Sigmoid colon (tissue), 4 donors: ENCODE measurements at regions not wholly inside any gene's neighbourhood (a gene's known extent, or its start where the extent isn't known, plus 50 kb on each side); places are given as distances from the start of the nearest gene placed in this dataset.
"Not testable (repeated sequence)": the region's sequence is repeated elsewhere in the genome, so short reads cannot be mapped to it uniquely, and the experiment has no call there.

ENCODE experiments used
- CTCF ChIP-seq, 4 experiments: fragments of 450-650 bp in 3 of 4; fragments of 200-600 bp in 1 of 4; IDR thresholded peaks; one replicate each; pipeline ENCODE4 v1.5.1; 2016 to 2019; ENCODE audit warnings: antibody characterized with exemption in 4 of 4, mild to moderate bottlenecking in 3 of 4, moderate library complexity in 2 of 4
- EP300 ChIP-seq, 4 donors: sonication (generic); formaldehyde crosslinking; IDR thresholded peaks; one replicate each; pipeline ENCODE4 v1.6.1; 2017; ENCODE audit warnings: antibody characterized with exemption in 4 of 4
- POLR2A ChIP-seq, 2 donors: fragments of 450-650 bp; IDR thresholded peaks; one replicate each; pipeline ENCODE4 v1.6.1; 2016; ENCODE audit warnings: antibody characterized with exemption in 2 of 2, mild to moderate bottlenecking in 2 of 2, moderate library complexity in 2 of 2
- POLR2AphosphoS5 ChIP-seq, 4 donors: sonication (generic); formaldehyde crosslinking; IDR thresholded peaks; one replicate each; pipeline ENCODE4 v1.6.1; 2017; ENCODE audit warnings: antibody characterized with exemption in 4 of 4

GRCh38 chr11:50146308-50146707, 113.6 kb downstream of the OR4C45 start:
- TF ChIP-seq CTCF, EP300, POLR2A, POLR2AphosphoS5 (IDR thresholded peaks at IDR 0.05): not testable (repeated sequence)
